ENCODE measurements at regions not wholly inside any gene's neighbourhood (a gene's known extent, or its start where the extent isn't known, plus 50 kb on each side); places are given as distances from the start of the nearest gene placed in this dataset.
A peak's percentile ranks its signal among the peaks of the same experiment; 100 is the strongest.

DNA sequence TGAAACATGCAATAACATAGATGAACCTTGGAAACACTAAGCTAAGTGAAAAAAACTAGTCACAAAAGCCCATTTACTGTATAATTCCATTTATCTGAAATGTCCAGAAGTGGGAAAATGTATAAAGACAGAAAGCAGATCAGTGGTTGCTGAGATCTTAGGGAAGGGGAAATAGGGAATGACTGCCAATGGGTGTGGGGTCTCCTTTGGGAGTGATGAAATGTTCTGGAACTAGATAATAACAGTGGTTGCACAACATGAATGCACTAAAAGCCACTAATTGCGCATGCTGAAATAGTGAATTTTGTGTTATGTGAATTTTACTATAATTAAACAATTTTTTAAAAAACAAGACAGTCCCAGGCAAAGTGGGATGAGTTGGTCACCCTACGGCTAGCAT lies 472.8 kb downstream of the CCDC171 start:
- H3K4me2 ChIP-seq (ENCODE audit: insufficient read depth, low read length): no peak overlapping the region
- peaks cover 60% of the 10 kb centered on the region for H3K4me1 ChIP-seq (ENCODE audit: insufficient read depth, low read length)

DNA sequence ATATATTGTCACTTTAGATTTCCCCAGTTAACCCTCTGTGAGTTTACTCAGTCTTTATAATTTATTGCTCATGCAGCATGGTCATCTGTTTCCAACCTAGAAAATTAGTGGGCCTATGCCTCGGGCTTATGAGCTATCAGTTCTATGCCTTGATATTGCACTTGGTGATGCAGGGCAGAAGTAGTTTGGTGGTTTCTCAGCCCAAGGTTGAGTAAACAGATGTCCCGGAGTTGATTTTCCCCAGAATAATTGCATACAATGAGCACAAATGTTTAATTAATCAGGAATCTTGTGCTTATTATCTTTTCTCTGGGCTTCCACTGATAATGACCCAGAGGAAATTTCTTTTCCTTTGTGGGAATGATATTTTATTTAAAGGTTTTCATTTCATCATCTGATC lies 474.0 kb downstream of the CCDC171 start:
- no peaks in the 10 kb centered on the region for H3K27me3 ChIP-seq (ENCODE audit: insufficient read depth, low read length)
- H3K4me2 ChIP-seq (ENCODE audit: insufficient read depth, low read length): no peak overlapping the region
- no peaks in the 10 kb centered on the region for H4K20me1 ChIP-seq (ENCODE audit: insufficient read depth, low read length)
- TF ChIP-seq, protein P1, sequence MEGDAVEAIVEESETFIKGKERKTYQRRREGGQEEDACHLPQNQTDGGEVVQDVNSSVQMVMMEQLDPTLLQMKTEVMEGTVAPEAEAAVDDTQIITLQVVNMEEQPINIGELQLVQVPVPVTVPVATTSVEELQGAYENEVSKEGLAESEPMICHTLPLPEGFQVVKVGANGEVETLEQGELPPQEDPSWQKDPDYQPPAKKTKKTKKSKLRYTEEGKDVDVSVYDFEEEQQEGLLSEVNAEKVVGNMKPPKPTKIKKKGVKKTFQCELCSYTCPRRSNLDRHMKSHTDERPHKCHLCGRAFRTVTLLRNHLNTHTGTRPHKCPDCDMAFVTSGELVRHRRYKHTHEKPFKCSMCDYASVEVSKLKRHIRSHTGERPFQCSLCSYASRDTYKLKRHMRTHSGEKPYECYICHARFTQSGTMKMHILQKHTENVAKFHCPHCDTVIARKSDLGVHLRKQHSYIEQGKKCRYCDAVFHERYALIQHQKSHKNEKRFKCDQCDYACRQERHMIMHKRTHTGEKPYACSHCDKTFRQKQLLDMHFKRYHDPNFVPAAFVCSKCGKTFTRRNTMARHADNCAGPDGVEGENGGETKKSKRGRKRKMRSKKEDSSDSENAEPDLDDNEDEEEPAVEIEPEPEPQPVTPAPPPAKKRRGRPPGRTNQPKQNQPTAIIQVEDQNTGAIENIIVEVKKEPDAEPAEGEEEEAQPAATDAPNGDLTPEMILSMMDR (IDR thresholded peaks at IDR 0.05; ENCODE audit: extremely low read depth, low read depth, low read length): no peak
- H3K79me2 ChIP-seq (ENCODE audit: insufficient read depth, low read length): no peaks in the 10 kb centered on the region
- no peaks in the 10 kb centered on the region for H3K36me3 ChIP-seq (ENCODE audit: insufficient read depth, low read length)
- no peak overlapping the region for H3K4me3 ChIP-seq (ENCODE audit: insufficient read depth, low read length)
- no peaks in the 10 kb centered on the region for H3K9me3 ChIP-seq (ENCODE audit: low read depth, low read length)
- peaks cover 73% of the 10 kb centered on the region for H3K4me1 ChIP-seq (ENCODE audit: insufficient read depth, low read length)
- DNase-seq (ENCODE audit: insufficient read length, low spot score, missing footprints): no peak
- H3K27ac ChIP-seq (ENCODE audit: low read depth, low read length): no peak overlapping the region
- no peak overlapping the region for H2AFZ ChIP-seq (ENCODE audit: low read length)

More for the DNA sequence above, 472.8 kb downstream of the CCDC171 start:
- H2AFZ ChIP-seq (ENCODE audit: low read length): no peak overlapping the region
- H3K4me3 ChIP-seq (ENCODE audit: insufficient read depth, low read length): no peak overlapping the region
- H3K79me2 ChIP-seq (ENCODE audit: insufficient read depth, low read length): no peaks in the 10 kb centered on the region
- no peaks in the 10 kb centered on the region for H3K27me3 ChIP-seq (ENCODE audit: insufficient read depth, low read length)
- no peak for DNase-seq (ENCODE audit: insufficient read length, low spot score, missing footprints)
- no peak overlapping the region for H3K27ac ChIP-seq (ENCODE audit: low read depth, low read length)
- H3K36me3 ChIP-seq (ENCODE audit: insufficient read depth, low read length): no peaks in the 10 kb centered on the region
- H3K9me3 ChIP-seq (ENCODE audit: low read depth, low read length): no peaks in the 10 kb centered on the region
- no peaks in the 10 kb centered on the region for H4K20me1 ChIP-seq (ENCODE audit: insufficient read depth, low read length)
- TF ChIP-seq, protein P1 (IDR thresholded peaks at IDR 0.05; ENCODE audit: extremely low read depth, low read depth, low read length): no peak

DNA sequence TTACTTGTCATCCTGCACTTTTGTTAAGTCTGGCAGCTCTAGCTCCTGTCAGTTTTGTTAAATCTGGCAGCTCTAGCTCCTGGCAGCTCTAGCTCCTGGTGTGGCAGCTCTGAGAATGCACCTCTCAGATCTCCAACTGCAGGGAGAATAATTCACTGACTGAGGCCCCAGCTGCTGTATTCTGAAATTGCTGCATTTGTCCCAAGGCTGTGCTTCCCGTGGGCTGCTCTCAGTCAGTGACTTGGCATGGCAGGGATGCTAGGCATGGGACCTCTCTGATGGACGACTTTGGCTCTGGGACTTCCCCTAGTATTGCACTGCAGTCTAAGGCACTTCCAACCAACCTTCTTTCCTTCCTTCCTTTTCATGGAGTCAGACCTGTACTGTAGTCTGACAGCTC lies 475.7 kb downstream of the CCDC171 start:
- Histone ChIP-seq H3K4me1 (ENCODE audit: insufficient read depth, low read length) (peaks cover 69% of the 10 kb centered on the region), H3K79me2 (ENCODE audit: insufficient read depth, low read length) (no peaks in the 10 kb centered on the region), H3K4me2 (ENCODE audit: insufficient read depth, low read length) (peak overlapping the region; percentile 20), H4K20me1 (ENCODE audit: insufficient read depth, low read length) (no peaks in the 10 kb centered on the region), H3K36me3 (ENCODE audit: insufficient read depth, low read length) (no peaks in the 10 kb centered on the region), H3K4me3 (ENCODE audit: insufficient read depth, low read length) (no peak overlapping the region), H3K27ac (ENCODE audit: low read depth, low read length) (peak overlapping the region; percentile 86), H2AFZ (ENCODE audit: low read length) (peak overlapping the region; percentile 54), H3K27me3 (ENCODE audit: insufficient read depth, low read length) (no peaks in the 10 kb centered on the region), H3K9me3 (ENCODE audit: low read depth, low read length) (no peaks in the 10 kb centered on the region)
- TF ChIP-seq, protein P1 (IDR thresholded peaks at IDR 0.05; ENCODE audit: extremely low read depth, low read depth, low read length): no peak
- DNase-seq (ENCODE audit: insufficient read length, low spot score, missing footprints): peak; percentile 52

DNA sequence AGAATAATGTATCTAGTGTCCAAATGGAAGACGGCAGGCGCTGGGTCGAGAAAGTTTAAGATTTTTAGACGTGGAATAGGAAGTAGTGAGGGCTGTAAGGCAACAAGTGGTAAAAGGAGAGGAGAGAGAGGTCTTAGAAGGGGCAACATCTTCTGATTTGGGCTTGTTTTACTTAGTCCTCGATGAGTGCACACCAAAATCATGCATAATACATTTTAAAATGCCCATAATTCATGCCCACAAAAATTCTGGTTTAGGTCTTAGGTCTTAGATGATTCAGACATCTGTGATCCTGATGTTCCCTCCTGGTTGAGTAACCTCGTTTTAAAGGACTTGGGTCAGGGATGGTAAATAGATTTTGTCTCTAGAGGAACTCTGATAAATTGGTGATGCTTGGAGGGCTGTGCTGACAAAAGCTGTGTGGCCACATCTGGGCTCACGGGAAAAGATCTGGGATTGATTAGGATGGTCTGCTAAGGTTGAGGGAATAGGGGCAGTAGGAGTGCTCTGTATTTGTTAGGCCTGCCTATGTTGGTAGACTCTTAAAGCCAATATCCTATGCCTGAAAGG lies 476.3 kb downstream of the CCDC171 start:
- Histone ChIP-seq H3K79me2 (ENCODE audit: insufficient read depth, low read length) (no peaks in the 10 kb centered on the region), H2AFZ (ENCODE audit: low read length) (peak overlapping the region; percentile 54), H3K27me3 (ENCODE audit: insufficient read depth, low read length) (no peaks in the 10 kb centered on the region), H3K4me1 (ENCODE audit: insufficient read depth, low read length) (peaks cover 64% of the 10 kb centered on the region), H3K36me3 (ENCODE audit: insufficient read depth, low read length) (no peaks in the 10 kb centered on the region), H3K4me2 (ENCODE audit: insufficient read depth, low read length) (peak overlapping the region; percentile 20), H4K20me1 (ENCODE audit: insufficient read depth, low read length) (no peaks in the 10 kb centered on the region), H3K4me3 (ENCODE audit: insufficient read depth, low read length) (no peak overlapping the region), H3K27ac (ENCODE audit: low read depth, low read length) (peak overlapping the region; percentile 86), H3K9me3 (ENCODE audit: low read depth, low read length) (no peaks in the 10 kb centered on the region)
- peak; percentile 83 for DNase-seq (ENCODE audit: insufficient read length, low spot score, missing footprints)
- TF ChIP-seq, protein P1 (IDR thresholded peaks at IDR 0.05; ENCODE audit: extremely low read depth, low read depth, low read length): no peak

Data from osteoblast (primary cell).